IMR-90 (cell line): ENCODE measurements at regions not wholly inside any gene's neighbourhood (a gene's known extent, or its start where the extent isn't known, plus 50 kb on each side); places are given as distances from the start of the nearest gene placed in this dataset.

ENCODE experiments used
- ATAC-seq: fragments of 200-7000 bp; cut with Tn5 transposase; 2 replicates; pipeline ENCODE4 v1.9.1; 2020; ENCODE audit warnings: low read depth, mild to moderate bottlenecking, moderate library complexity
- BruUV-seq: library from RNA; stranded (reverse); fragments of 400-500 nt; replicated peaks from 2 replicates; lab custom pipeline; 2021; lab: Mats Ljungman, UMichigan
- CTCF ChIA-PET: fragments of 300-600 bp; formaldehyde crosslinking; extraction: SDS; loops from one replicate; lab custom pipeline; 2021; ENCODE audit warnings: antibody characterized with exemption; lab: Yijun Ruan, JAX
- POLR2A ChIA-PET: fragments of 300-600 bp; sonication (Branson Sonifier 250); formaldehyde crosslinking; loops from one replicate; lab custom pipeline; 2022; ENCODE audit warnings: antibody characterized with exemption; ENCODE audit not compliant: unreplicated experiment; lab: Charles Lee
- DNase-seq: peaks from one replicate; pipeline ENCODE4 v3.0.0; 2013
- H2AFZ ChIP-seq: replicated peaks from 2 replicates; pipeline ENCODE3; 2013; ENCODE audit warnings: low read length, mild to moderate bottlenecking; ENCODE audit not compliant: poor library complexity
- H2AK5ac ChIP-seq: 2 replicates; pipeline ENCODE4 v1.6.1; 2013; ENCODE audit warnings: low read depth, low read length, inconsistent platforms
- H2AK9ac ChIP-seq: replicated peaks from 2 replicates; pipeline ENCODE3; 2013; ENCODE audit warnings: mild to moderate bottlenecking, low read depth, low read length, moderate library complexity; ENCODE audit not compliant: poor library complexity
- H2BK120ac ChIP-seq: 2 replicates; pipeline ENCODE4 v1.6.1; 2013; ENCODE audit warnings: low read depth, low read length, inconsistent platforms
- H2BK15ac ChIP-seq: 3 replicates; pipeline ENCODE4 v1.6.1; 2013; ENCODE audit warnings: low read depth, low read length, inconsistent platforms
- H2BK20ac ChIP-seq: 2 replicates; pipeline ENCODE4 v1.6.1; 2013; ENCODE audit warnings: low read depth, mild to moderate bottlenecking, inconsistent platforms, low read length, moderate library complexity
- H2BK5ac ChIP-seq: 2 replicates; pipeline ENCODE4 v1.6.1; 2013; ENCODE audit warnings: mild to moderate bottlenecking, low read depth, low read length, inconsistent platforms; ENCODE audit not compliant: poor library complexity, severe bottlenecking
- H3K14ac ChIP-seq: replicated peaks from 2 replicates; pipeline ENCODE4 v1.6.1; 2013; ENCODE audit warnings: low read depth, low read length, inconsistent platforms
- H3K18ac ChIP-seq: 2 replicates; pipeline ENCODE4 v1.6.1; 2013; ENCODE audit warnings: low read depth, low read length, control low read depth
- H3K23ac ChIP-seq: 2 replicates; pipeline ENCODE4 v1.6.1; 2013; ENCODE audit warnings: low read depth, low read length, inconsistent platforms
- H3K27ac ChIP-seq: 2 replicates; pipeline ENCODE4 v1.5.1; 2013; ENCODE audit warnings: mild to moderate bottlenecking, control low read depth, low read length; ENCODE audit not compliant: insufficient read depth
- H3K27me3 ChIP-seq: 2 replicates; pipeline ENCODE4 v1.6.1; 2013; ENCODE audit warnings: low read length; ENCODE audit not compliant: control insufficient read depth, insufficient read depth
- H3K36me3 ChIP-seq: 2 replicates; pipeline ENCODE4 v1.6.1; 2013; ENCODE audit warnings: low read length, mixed read lengths; ENCODE audit not compliant: control insufficient read depth, insufficient read depth
- H3K4ac ChIP-seq: 2 replicates; pipeline ENCODE4 v1.6.1; 2013; ENCODE audit warnings: low read depth, low read length, inconsistent platforms
- H3K4me1 ChIP-seq: 2 replicates; pipeline ENCODE4 v1.6.1; 2013; ENCODE audit warnings: low read length, mixed read lengths; ENCODE audit not compliant: control insufficient read depth, insufficient read depth
- H3K4me2 ChIP-seq: 2 replicates; pipeline ENCODE4 v1.6.1; 2013; ENCODE audit warnings: low read depth, mild to moderate bottlenecking, control low read depth, low read length, moderate library complexity
- H3K4me3 ChIP-seq: 2 replicates; pipeline ENCODE4 v1.5.1; 2013; ENCODE audit warnings: low read depth, mild to moderate bottlenecking, control low read depth, low read length, moderate library complexity; ENCODE audit not compliant: insufficient read depth
- H3K56ac ChIP-seq: 2 replicates; pipeline ENCODE4 v1.6.1; 2013; ENCODE audit warnings: low read length, inconsistent platforms; ENCODE audit not compliant: insufficient read depth; ENCODE audit errors: extremely low read depth
- H3K79me1 ChIP-seq, 2 experiments: 2 replicates each; pipeline ENCODE4 v1.6.1; 2013; ENCODE audit warnings: low read length in 2 of 2, inconsistent platforms in 1 of 2, low read depth in 1 of 2
- H3K9ac ChIP-seq: 2 replicates; pipeline ENCODE4 v1.6.1; 2013; ENCODE audit warnings: low read depth, low read length, control low read depth
- H3K9me1 ChIP-seq: 2 replicates; pipeline ENCODE4 v1.6.1; 2013; ENCODE audit warnings: low read length, inconsistent platforms; ENCODE audit not compliant: insufficient read depth
- H3K9me3 ChIP-seq: 2 replicates; pipeline ENCODE4 v1.6.1; 2013; ENCODE audit warnings: low read length; ENCODE audit not compliant: control insufficient read depth, insufficient read depth
- H4K20me1 ChIP-seq: 2 replicates; pipeline ENCODE4 v1.6.1; 2013; ENCODE audit warnings: low read length, inconsistent platforms; ENCODE audit not compliant: insufficient read depth
- H4K5ac ChIP-seq: 2 replicates; pipeline ENCODE4 v1.6.1; 2013; ENCODE audit warnings: mild to moderate bottlenecking, low read depth, low read length, control low read depth
- H4K8ac ChIP-seq, 2 experiments: 2 replicates each; pipeline ENCODE4 v1.6.1; 2013; ENCODE audit warnings: low read depth in 2 of 2, low read length in 2 of 2, control low read depth in 1 of 2, inconsistent platforms in 1 of 2
- H4K91ac ChIP-seq: 2 replicates; pipeline ENCODE4 v1.6.1; 2013; ENCODE audit warnings: low read depth, low read length, inconsistent platforms; ENCODE audit not compliant: insufficient read depth
- MAFK ChIP-seq: IDR thresholded peaks from 2 replicates; pipeline ENCODE4 v1.6.1; 2012; ENCODE audit warnings: low read depth, low read length, improper control_type of control experiment
- MXI1 ChIP-seq: IDR thresholded peaks from 2 replicates; pipeline ENCODE4 v1.6.1; 2012; ENCODE audit warnings: low read depth, mild to moderate bottlenecking, low read length, moderate library complexity, borderline replicate concordance
- POLR2A ChIP-seq: IDR thresholded peaks from 2 replicates; pipeline ENCODE4 v1.6.1; 2012; ENCODE audit warnings: mild to moderate bottlenecking, low read depth, low read length
- RAD21 ChIP-seq: IDR thresholded peaks from 2 replicates; pipeline ENCODE4 v1.6.1; 2012; ENCODE audit warnings: low read length, improper control_type of control experiment
- RFX5 ChIP-seq: IDR thresholded peaks from 2 replicates; pipeline ENCODE4 v1.8.0; 2012; ENCODE audit warnings: low read depth, mild to moderate bottlenecking, low read length, moderate library complexity
- SMC3 ChIP-seq: fragments of 150-350 bp; IDR thresholded peaks from 2 replicates; pipeline ENCODE4 v1.6.1; 2016; ENCODE audit warnings: low read depth, mild to moderate bottlenecking, antibody characterized with exemption, low read length, moderate library complexity
- WGBS, 2 experiments: methylation state at CpG; one replicate each; pipeline versions ENCODE4 v1.1.5 to v1.1.7; 2013; ENCODE audit warnings: missing lambda C conversion rate in 2 of 2; ENCODE audit not compliant: insufficient read length in 1 of 2; ENCODE audit errors: extremely low coverage in 2 of 2; 5-methylcytosine and 5-hydroxymethylcytosine counted together
- dilution Hi-C: fragments of 300-500 bp; cut with HindIII; formaldehyde crosslinking; loops from one replicate; pipeline ENCODE4 v1.14.3; 2018; ENCODE audit warnings: low sequenced_read_pairs; ENCODE audit not compliant: unreplicated experiment
- in situ Hi-C: fragments of 300-500 bp; cut with MboI; formaldehyde crosslinking; loops from 3 replicates; pipeline ENCODE4 v1.14.3; 2019; ENCODE audit warnings: low sequenced_read_pairs, inconsistent platforms, mixed read lengths
- intact Hi-C: fragments of 100-400 bp; cut with micrococcal nuclease; formaldehyde crosslinking; loops from 2 replicates; pipeline ENCODE4 v1.10.0; 2022
- TF ChIP-seq, protein P1 (sequence below): fragments of 150-350 bp; IDR thresholded peaks from 2 replicates; pipeline ENCODE4 v1.6.1; 2016; ENCODE audit warnings: low read depth, mild to moderate bottlenecking, low read length, moderate library complexity, borderline replicate concordance

DNA sequence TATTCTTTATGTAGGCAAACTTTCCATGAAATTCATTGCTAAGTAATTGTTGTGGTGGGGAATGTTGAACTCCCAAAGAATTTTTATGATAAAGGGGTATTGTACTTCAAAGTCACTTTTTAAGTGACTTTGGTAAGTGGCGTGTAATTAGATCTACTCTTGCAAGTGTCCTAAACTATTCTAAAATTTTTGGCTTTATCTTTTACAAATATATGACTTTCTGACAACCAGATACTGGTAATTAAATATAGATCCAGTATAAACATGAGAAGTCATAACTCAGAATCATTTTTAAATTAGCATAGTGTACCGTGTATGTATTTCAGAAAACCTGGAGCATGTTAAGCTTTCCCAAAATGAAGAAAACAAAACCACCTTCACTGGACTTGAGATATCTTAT, 84.7 kb upstream of the HGF start:
- Histone ChIP-seq H3K18ac (no peak overlapping the region), H3K9me1 (no peaks in the 10 kb centered on the region), H4K8ac (no peak overlapping the region), H3K4ac (no peak overlapping the region), H4K20me1 (no peaks in the 10 kb centered on the region), H3K27ac (no peak overlapping the region), H3K4me3 (no peak overlapping the region), H3K27me3 (no peaks in the 10 kb centered on the region), H3K23ac (no peak overlapping the region), H3K79me1 (no peaks in the 10 kb centered on the region), H3K36me3 (no peaks in the 10 kb centered on the region), H3K14ac (no peak overlapping the region), H2BK120ac (no peak overlapping the region), H3K56ac (no peak overlapping the region), H2BK5ac (no peak overlapping the region), H2BK15ac (no peak overlapping the region), H4K91ac (no peak overlapping the region), H2AK9ac (no peak overlapping the region), H2BK20ac (no peak overlapping the region), H2AFZ (no peak overlapping the region), H3K9me3 (no peaks in the 10 kb centered on the region), H3K4me2 (no peak overlapping the region), H3K9ac (no peak overlapping the region), H4K5ac (no peak overlapping the region), H2AK5ac (no peak overlapping the region), H3K4me1 (no peaks in the 10 kb centered on the region)
- dilution Hi-C loops = no loop called here
- CTCF ChIA-PET = no interaction called here
- no peak for ATAC-seq
- no CpG with 5 or more reads among the region's 2 CpGs for WGBS, 2 experiments
- intact Hi-C loops = no loop called here
- POLR2A ChIA-PET = no interaction called here
- in situ Hi-C loops = no loop called here
- no peak for DNase-seq
- no peak for TF ChIP-seq MAFK
- TF ChIP-seq, protein P1, sequence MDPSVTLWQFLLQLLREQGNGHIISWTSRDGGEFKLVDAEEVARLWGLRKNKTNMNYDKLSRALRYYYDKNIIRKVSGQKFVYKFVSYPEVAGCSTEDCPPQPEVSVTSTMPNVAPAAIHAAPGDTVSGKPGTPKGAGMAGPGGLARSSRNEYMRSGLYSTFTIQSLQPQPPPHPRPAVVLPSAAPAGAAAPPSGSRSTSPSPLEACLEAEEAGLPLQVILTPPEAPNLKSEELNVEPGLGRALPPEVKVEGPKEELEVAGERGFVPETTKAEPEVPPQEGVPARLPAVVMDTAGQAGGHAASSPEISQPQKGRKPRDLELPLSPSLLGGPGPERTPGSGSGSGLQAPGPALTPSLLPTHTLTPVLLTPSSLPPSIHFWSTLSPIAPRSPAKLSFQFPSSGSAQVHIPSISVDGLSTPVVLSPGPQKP = no peak
- no peak for TF ChIP-seq RAD21
- no peak for TF ChIP-seq MXI1
- TF ChIP-seq RFX5 = no peak
- TF ChIP-seq POLR2A = no peak
- no peak for TF ChIP-seq SMC3
- no TSS peak for BruUV-seq
